ENCODE measurements at regions not wholly inside any gene's neighbourhood (a gene's known extent, or its start where the extent isn't known, plus 50 kb on each side); places are given as distances from the start of the nearest gene placed in this dataset.
"Not testable (repeated sequence)": the region's sequence is repeated elsewhere in the genome, so short reads cannot be mapped to it uniquely, and the experiment has no call there.

- H3K36me3 ChIP-seq (ENCODE audit: low read depth); H3K4me3 ChIP-seq; intact Hi-C loops (cut with DNase I, micrococcal nuclease); ATAC-seq; H3K4me1 ChIP-seq (ENCODE audit: low read depth); DNase-seq: not testable (repeated sequence)
- peaks cover 12% of the 10 kb centered on the region for H3K9me3 ChIP-seq
Measured at GRCh38 chr10:109809954-109810353, 113.4 kb downstream of the XPNPEP1 start.

- DNase-seq; H3K9me3 ChIP-seq; ATAC-seq; intact Hi-C loops (cut with DNase I, micrococcal nuclease); H3K36me3 ChIP-seq (ENCODE audit: low read depth); H3K4me1 ChIP-seq (ENCODE audit: low read depth); H3K4me3 ChIP-seq: not testable (repeated sequence)
Measured at GRCh38 chr10:109801191-109801590, 122.1 kb downstream of the XPNPEP1 start.

- TF ChIP-seq CTCF (IDR thresholded peaks at IDR 0.05) = no peak
- intact Hi-C loops (cut with DNase I, micrococcal nuclease) = no loop called here
- DNase-seq = no peak
- H3K4me1 ChIP-seq (ENCODE audit: low read depth) = no peaks in the 10 kb centered on the region
- H3K4me3 ChIP-seq = no peak overlapping the region
- no peaks in the 10 kb centered on the region for H3K36me3 ChIP-seq (ENCODE audit: low read depth)
- no peak for ATAC-seq
- no peaks in the 10 kb centered on the region for H3K9me3 ChIP-seq
Measured at GRCh38 chr10:109790647-109791046, 132.7 kb downstream of the XPNPEP1 start.

GRCh38 chr10:109784236-109784635 is 139.1 kb downstream of the XPNPEP1 start:
- intact Hi-C loops (cut with DNase I, micrococcal nuclease) = no loop called here
- no peak for TF ChIP-seq CTCF (IDR thresholded peaks at IDR 0.05)

GRCh38 chr10:109783286-109783685 is 140.0 kb downstream of the XPNPEP1 start:
- ATAC-seq (no peak), DNase-seq (no peak)
- intact Hi-C loops (cut with DNase I, micrococcal nuclease) = no loop called here
- Histone ChIP-seq H3K36me3 (ENCODE audit: low read depth) (no peaks in the 10 kb centered on the region), H3K4me1 (ENCODE audit: low read depth) (no peaks in the 10 kb centered on the region), H3K9me3 (no peaks in the 10 kb centered on the region), H3K4me3 (no peak overlapping the region)
- no peak for TF ChIP-seq CTCF (IDR thresholded peaks at IDR 0.05)

More at GRCh38 chr10:109784236-109784635, 139.1 kb downstream of the XPNPEP1 start:
- Histone ChIP-seq H3K4me3 (no peak overlapping the region), H3K9me3 (no peaks in the 10 kb centered on the region), H3K4me1 (ENCODE audit: low read depth) (no peaks in the 10 kb centered on the region), H3K36me3 (ENCODE audit: low read depth) (no peaks in the 10 kb centered on the region)
- DNase-seq (no peak), ATAC-seq (no peak)

GRCh38 chr10:109780997-109781396 is 142.3 kb downstream of the XPNPEP1 start:
- DNase-seq = no peak
- ATAC-seq = no peak
- no peaks in the 10 kb centered on the region for H3K9me3 ChIP-seq
- no peak for TF ChIP-seq CTCF (IDR thresholded peaks at IDR 0.05)
- no peaks in the 10 kb centered on the region for H3K36me3 ChIP-seq (ENCODE audit: low read depth)
- H3K4me1 ChIP-seq (ENCODE audit: low read depth) = no peaks in the 10 kb centered on the region
- no peak overlapping the region for H3K4me3 ChIP-seq
- intact Hi-C loops (cut with DNase I, micrococcal nuclease) = no loop called here

- Histone ChIP-seq H3K9me3 (no peaks in the 10 kb centered on the region), H3K36me3 (ENCODE audit: low read depth) (no peaks in the 10 kb centered on the region), H3K4me1 (ENCODE audit: low read depth) (no peaks in the 10 kb centered on the region), H3K4me3 (no peak overlapping the region)
- DNase-seq (no peak), ATAC-seq (no peak)
- no peak for TF ChIP-seq CTCF (IDR thresholded peaks at IDR 0.05)
- intact Hi-C loops (cut with DNase I, micrococcal nuclease) = no loop called here
Measured at GRCh38 chr10:109778993-109779392, 144.3 kb downstream of the XPNPEP1 start.

All from mucosa of descending colon (tissue), 3 donors.